ENCODE measurements at regions not wholly inside any gene's neighbourhood (a gene's known extent, or its start where the extent isn't known, plus 50 kb on each side); places are given as distances from the start of the nearest gene placed in this dataset.

DNA sequence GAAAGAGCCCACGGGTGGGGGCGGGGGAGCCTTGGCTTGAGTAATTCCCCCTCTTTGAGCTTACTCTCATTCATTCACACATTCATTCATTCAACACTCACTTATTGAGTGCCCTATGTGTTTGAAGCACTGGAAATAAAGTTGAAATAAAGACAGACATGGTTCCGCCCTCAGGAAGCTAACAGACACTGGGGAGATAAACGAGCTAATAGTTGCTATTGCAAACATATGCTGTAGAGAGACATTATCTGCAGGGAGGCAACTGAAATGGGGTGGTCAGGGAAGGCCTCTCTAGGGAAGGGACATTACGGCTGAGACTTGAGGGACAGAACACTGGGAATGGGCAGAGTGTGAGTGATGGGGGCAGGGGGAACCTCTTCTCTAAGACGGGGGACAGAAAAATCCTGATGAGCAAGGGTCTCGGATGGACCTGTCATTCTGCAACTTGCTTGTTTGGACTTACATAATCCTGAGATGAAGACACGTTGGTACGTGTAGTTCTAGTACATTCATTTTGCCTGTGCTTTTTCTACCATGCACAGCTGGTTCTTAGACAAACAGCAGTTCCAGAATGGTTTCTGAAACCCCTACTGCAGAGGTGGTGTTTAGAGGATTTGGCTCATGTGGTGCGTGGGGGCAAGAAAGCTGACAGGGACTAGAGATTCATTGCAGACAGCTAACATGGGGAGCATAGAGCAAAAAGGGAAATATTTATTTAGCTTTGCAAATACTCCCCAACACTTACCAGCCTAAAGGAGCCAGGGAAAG is 71.1 kb upstream of the BLCAP start:
- intact Hi-C loops (cut with micrococcal nuclease) = no loop called here

DNA sequence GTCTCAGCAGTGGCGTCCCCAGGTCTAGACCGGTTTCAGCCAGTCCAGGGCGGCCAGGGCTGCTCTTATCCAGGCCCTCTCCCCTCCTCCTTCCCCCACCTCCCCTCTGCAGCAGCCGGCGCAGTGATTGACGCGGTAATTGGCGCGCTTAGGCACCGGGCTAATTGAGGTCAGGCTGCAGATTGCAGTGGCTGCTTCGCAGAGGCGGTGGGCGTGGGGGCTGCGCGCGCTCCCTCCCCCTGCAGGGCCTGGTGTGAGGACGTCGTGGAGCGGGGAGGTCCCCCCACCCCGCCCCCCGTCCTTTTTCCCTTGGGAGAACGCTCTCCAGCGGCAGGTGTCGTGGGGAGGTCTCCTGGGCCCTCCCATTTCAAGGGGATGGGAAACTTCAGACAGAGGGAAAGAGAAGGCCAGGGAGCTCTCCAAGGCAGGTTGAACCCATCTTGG is 70.4 kb upstream of the BLCAP start:
- intact Hi-C loops (cut with micrococcal nuclease) = no loop called here

DNA sequence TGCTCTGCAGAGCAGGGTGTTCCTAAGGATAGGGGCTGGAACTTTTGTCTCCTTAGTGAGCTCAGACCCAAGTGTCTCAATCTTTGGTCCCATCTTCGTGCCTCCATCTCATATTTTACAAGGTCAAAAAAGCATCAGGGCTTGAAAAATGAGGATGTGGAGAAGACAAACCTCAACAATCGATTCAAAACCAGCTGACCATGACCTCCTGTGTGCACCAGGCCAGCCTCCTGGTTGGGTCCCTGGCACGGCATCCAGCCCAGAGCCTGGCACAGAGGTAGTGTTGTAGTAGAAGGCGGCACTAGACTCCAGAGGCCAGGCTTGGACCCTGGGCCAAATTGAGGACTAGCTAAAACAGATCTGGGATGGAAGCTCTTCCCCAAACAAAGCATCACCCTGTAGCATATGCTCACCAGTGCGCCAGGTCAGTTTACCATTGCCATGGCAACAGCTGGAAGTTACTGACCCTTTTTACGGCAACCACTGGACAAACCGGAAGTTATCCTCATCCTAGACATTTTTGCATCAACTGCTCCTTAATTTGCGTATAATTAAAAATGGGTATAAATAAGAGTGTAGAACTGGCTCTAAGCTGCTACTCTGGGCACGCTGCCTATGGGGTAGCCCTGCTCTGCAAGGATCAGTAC is 69.3 kb upstream of the BLCAP start:
- intact Hi-C loops (cut with micrococcal nuclease) = no loop called here

DNA sequence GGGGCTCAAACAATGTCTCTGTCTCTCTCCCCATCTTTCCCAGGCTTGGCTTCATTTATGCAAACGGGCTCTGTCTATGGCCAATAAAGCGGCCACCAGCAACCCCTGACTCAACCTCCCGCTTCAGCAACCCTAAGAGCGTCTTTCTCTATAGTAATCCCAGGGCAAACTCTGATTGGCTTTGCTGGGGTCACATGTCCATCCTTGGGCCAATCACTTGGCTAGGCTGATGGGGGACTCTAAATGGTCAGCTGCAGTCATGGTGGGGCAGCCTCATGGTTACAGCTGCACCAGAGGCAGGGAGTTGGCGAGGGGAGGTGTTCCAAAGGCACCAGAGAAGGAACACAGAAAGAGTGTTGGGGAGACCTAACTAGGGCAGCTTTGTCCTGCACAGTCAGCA is 68.5 kb upstream of the BLCAP start:
- intact Hi-C loops (cut with micrococcal nuclease) = no loop called here

DNA sequence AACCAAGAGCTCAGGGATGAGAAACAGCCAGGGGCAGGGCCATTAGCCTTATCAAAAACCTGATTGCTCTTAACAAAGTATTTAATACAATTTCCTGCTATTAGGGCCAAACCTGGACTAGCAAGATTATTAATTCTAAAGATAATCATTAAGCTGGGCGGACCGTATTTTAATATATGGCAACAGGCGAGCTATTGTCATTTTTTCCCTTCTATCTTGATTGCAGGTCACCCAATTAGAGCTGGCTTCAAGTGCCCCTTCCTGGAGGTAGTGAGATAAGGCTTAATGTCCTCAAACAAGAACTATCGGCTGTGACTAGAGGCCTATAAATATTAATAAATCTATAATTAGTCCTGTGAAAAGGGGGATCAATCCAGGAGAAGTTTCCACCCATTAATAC is 66.0 kb upstream of the BLCAP start:
- intact Hi-C loops (cut with micrococcal nuclease) = no loop called here

DNA sequence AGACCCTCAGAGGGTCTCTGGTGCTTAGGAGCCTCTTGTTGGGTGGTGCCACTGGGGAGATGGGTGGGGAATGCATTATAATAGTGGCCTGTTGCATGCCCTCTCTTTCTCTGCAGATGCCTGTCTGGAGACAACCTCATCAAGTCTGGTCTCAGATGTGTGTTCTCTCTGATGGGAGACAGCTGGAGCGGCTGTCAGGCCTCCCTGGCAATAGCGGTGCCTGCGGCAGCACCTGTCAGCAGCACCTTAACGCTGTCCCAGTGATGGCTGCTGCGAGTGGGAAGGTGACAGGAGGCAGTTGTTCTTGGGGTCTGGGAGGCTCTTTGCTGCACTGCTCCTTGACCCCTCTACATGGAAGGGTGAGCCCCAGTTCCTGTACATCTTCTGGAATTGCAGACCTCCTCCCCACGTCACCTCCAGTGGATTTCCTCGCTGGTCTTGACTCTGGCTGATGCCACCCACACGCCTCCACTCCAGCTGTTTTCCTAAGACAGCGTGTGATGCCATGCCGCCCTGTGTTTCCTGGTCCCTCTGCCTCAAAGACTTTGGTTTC is 63.3 kb upstream of the BLCAP start:
- intact Hi-C loops (cut with micrococcal nuclease) = no loop called here

DNA sequence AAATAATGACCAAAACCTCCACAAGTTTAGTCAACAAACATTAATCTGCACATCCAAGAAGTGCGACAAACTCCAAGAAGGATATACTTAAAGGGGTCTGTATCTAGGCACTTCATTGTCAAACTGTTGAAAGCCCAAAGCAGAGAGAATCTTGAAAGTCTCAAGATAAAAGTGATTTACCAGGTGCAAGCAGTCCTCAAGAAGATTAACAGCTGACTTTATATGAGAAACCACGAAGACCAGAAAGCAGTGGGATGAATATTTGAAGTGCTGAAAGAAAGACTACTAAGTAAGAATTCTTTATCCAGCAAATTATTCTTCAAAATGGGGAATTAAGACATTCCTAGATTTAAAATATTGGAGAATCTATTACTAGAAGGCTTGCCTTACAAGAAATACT is 58.4 kb upstream of the BLCAP start:
- intact Hi-C loops (cut with micrococcal nuclease) = no loop called here

DNA sequence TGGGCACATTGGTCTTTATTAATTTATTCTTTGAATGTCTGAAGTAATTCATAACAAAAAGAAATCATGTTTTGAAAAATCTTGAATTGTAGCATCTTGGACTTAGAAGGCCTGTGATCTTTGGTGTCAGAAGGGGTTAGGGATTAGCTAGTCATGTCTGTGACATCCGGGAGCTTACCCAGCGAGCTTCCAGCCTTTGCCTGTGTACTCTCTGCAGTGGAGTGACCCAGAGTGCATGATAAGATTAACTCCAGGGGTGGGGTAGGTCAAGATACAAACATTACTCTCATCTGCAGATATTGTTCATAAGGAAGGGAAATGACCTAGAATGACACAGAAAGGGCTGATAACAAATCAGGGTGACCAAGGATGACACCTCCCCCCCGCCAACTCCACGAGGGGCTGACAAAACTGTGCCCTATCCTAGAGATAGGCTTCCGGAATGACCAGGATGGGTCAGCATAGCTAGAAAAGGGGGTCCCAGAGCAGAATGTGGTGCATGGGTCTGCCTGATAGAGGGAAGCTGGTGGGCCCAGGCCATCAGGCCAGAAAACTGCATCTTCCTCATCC is 56.6 kb upstream of the BLCAP start:
- intact Hi-C loops (cut with micrococcal nuclease) = no loop called here

DNA sequence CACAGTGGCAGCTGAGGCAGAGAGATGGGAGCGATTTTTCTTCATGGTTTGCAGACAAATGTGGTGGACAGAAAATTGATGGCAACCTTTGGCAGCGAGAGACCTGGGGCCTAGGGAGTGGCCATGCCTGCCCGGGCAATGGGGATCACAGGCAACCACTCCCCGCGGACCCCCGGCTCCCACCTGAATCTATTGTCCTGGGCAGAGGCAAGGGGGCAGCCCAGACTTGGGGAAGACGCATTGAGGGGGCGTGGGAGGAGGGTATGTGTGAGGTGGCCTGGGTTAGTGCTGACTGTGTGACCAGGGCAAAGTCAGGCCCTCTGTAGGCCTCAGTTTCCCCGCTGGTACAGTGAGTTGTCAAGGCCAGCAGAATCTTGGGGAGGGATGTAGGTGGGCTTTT is 53.6 kb upstream of the BLCAP start:
- intact Hi-C loops (cut with micrococcal nuclease) = no loop called here

DNA sequence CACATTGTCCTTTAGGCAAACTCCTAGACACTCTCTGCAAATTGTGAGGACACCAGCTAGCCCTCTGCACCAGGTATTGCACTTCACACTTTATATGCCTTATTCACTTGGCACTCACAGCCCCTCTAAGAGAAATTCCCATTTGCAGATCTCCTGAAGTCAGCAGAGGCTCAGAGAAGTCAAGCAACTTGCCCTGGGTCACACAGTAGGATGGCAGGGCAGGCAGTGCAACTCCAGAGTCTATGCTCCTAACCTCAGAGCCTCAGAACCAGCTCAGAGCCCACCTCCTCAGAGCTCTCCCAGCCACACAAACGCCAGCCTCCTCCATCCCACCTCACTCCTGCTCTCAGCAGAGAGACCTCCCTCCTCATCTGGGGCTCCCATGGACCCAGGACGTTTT is 52.4 kb upstream of the BLCAP start:
- intact Hi-C loops (cut with micrococcal nuclease) = no loop called here

DNA sequence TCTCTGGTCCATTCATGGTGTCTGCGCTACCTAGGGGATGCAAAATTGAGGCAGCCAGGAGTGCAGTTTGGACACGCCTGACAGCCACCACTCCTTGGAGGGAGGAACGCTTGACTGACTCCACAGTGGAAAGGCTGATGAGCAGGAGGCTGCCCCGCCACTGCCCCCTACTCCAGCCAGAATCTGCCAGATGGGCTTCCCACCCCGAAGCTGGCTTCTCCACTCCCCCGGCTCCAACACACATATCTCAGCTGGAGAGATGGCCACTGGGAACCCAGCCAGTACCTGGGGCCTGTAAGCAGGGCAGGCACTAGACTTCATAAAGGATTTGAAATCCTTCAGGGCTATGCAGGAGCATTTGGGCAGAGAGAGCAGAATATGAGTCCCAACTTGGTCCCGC is 51.4 kb upstream of the BLCAP start:
- intact Hi-C loops (cut with micrococcal nuclease) = no loop called here

DNA sequence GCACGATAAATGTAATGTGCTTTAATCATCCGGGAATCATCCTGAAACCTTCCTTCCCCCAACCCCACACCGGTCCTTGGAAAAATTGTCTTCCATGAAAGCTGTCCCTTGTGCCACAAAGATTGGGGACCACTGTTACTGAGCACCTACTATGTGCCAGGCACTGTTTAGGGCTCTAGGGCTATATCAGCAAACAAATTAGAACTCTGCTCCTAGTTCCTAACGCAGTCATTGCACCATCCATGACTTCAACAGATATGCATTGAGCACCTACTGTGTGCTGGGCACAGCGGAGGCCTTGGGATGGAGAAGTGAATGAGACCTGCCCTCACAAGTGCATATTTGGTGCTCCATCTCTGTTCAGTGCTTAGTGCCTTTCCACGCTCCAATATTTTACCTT is 50.3 kb upstream of the BLCAP start:
- intact Hi-C loops (cut with micrococcal nuclease) = no loop called here

All from T-helper 1 cell treated with Interleukin-12 subunit alpha and Interleukin-12 subunit beta and Interleukin-4 antibody, amounts not matched to agents 30 ng/mL and 1 ng/mL, for 36 hours (primary cell).